Epithelial cell of esophagus (primary cell): ENCODE measurements at regions not wholly inside any gene's neighbourhood (a gene's known extent, or its start where the extent isn't known, plus 50 kb on each side); places are given as distances from the start of the nearest gene placed in this dataset.

ENCODE experiments used
- DNase-seq: peaks from one replicate; pipeline ENCODE4 v3.0.0; 2010; ENCODE audit warnings: low read depth
- H3K4me3 ChIP-seq: 2 replicates; pipeline ENCODE4 v1.5.1; 2011; ENCODE audit warnings: mild to moderate bottlenecking, low read length, control low read depth
- CTCF ChIP-seq: IDR thresholded peaks from 2 replicates; pipeline ENCODE4 v1.5.1; 2011; ENCODE audit warnings: low read depth, mild to moderate bottlenecking, low read length, control low read depth, inconsistent platforms; ENCODE audit not compliant: insufficient read depth; ENCODE audit errors: missing control alignments

- TF ChIP-seq CTCF, result no peak
- no peak for DNase-seq
- no peak overlapping the region for H3K4me3 ChIP-seq
Measured at GRCh38 chr6:120304223-120304622, 954.7 kb upstream of the MAN1A1 start.

GRCh38 chr6:120303527-120303926, 954.0 kb upstream of the MAN1A1 start:
- DNase-seq, result no peak

GRCh38 chr6:120302041-120302440, 952.5 kb upstream of the MAN1A1 start:
- no peak for TF ChIP-seq CTCF
- H3K4me3 ChIP-seq, result no peak overlapping the region
- peak; percentile 72 for DNase-seq

More at GRCh38 chr6:120303527-120303926, 954.0 kb upstream of the MAN1A1 start:
- no peak for TF ChIP-seq CTCF
- H3K4me3 ChIP-seq, result no peak overlapping the region

- DNase-seq, result no peak
Measured at GRCh38 chr6:120290964-120291363, 941.4 kb upstream of the MAN1A1 start.

GRCh38 chr6:120282005-120282404, 932.4 kb upstream of the MAN1A1 start:
- H3K4me3 ChIP-seq, result no peak overlapping the region
- no peak for DNase-seq
- no peak for TF ChIP-seq CTCF

More at GRCh38 chr6:120290964-120291363, 941.4 kb upstream of the MAN1A1 start:
- no peak overlapping the region for H3K4me3 ChIP-seq
- no peak for TF ChIP-seq CTCF

- no peak overlapping the region for H3K4me3 ChIP-seq
- no peak for DNase-seq
- TF ChIP-seq CTCF, result no peak
Measured at GRCh38 chr6:120279466-120280167, 930.1 kb upstream of the MAN1A1 start.
